Skeletal muscle tissue (tissue), 3 donors: ENCODE measurements at regions not wholly inside any gene's neighbourhood (a gene's known extent, or its start where the extent isn't known, plus 50 kb on each side); places are given as distances from the start of the nearest gene placed in this dataset.
A peak's percentile ranks its signal among the peaks of the same experiment; 100 is the strongest.

Experiments
- H3K27ac ChIP-seq: one replicate; pipeline ENCODE4 v1.7.0; 2013; ENCODE audit warnings: mild to moderate bottlenecking, low read depth, low read length, inconsistent platforms
- H3K27me3 ChIP-seq, 3 donors: one replicate each; pipeline ENCODE4 v1.7.0; 2013; ENCODE audit warnings: low read length in 3 of 3; ENCODE audit not compliant: control insufficient read depth in 3 of 3, insufficient read depth in 3 of 3
- H3K36me3 ChIP-seq, 3 donors: one replicate each; pipeline ENCODE4 v1.7.0; 2013; ENCODE audit warnings: low read length in 3 of 3; ENCODE audit not compliant: control insufficient read depth in 3 of 3, insufficient read depth in 3 of 3
- H3K4me1 ChIP-seq, 3 donors: one replicate each; pipeline ENCODE4 v1.7.0; 2013; ENCODE audit warnings: low read length in 3 of 3, mild to moderate bottlenecking in 3 of 3; ENCODE audit not compliant: control insufficient read depth in 3 of 3, insufficient read depth in 3 of 3
- H3K4me3 ChIP-seq, 3 donors: one replicate each; pipeline ENCODE4 v1.7.0; 2013; ENCODE audit warnings: low read length in 3 of 3
- H3K9ac ChIP-seq, 3 donors: one replicate each; pipeline ENCODE4 v1.7.0; 2013; ENCODE audit warnings: low read length in 3 of 3, mild to moderate bottlenecking in 3 of 3, moderate library complexity in 2 of 3, low read depth in 1 of 3
- H3K9me3 ChIP-seq, 3 donors: one replicate each; pipeline ENCODE4 v1.7.0; 2013; ENCODE audit warnings: low read length in 3 of 3; ENCODE audit not compliant: control insufficient read depth in 3 of 3
- donor health status: Osteomylitis.

GRCh38 chr12:41944216-41944615 is 200.5 kb downstream of the GXYLT1 start:
- H3K9ac ChIP-seq, result no peak overlapping the region
- H3K9me3 ChIP-seq, result peaks cover 0 to 3% (median 0%) of the 10 kb centered on the region in 3 donors
- H3K4me1 ChIP-seq, result no peaks in the 10 kb centered on the region
- H3K27ac ChIP-seq, result no peak overlapping the region
- H3K36me3 ChIP-seq, result no peaks in the 10 kb centered on the region
- H3K27me3 ChIP-seq, result no peaks in the 10 kb centered on the region
- H3K4me3 ChIP-seq, result no peak overlapping the region

GRCh38 chr12:41943671-41944070 is 201.0 kb downstream of the GXYLT1 start:
- Histone ChIP-seq H3K27ac (no peak overlapping the region), H3K4me1 (no peaks in the 10 kb centered on the region), H3K9ac (no peak overlapping the region), H3K27me3 (no peaks in the 10 kb centered on the region), H3K4me3 (no peak overlapping the region), H3K36me3 (no peaks in the 10 kb centered on the region), H3K9me3 (peaks cover 0 to 3% (median 0%) of the 10 kb centered on the region in 3 donors)

GRCh38 chr12:41942354-41942753 is 202.3 kb downstream of the GXYLT1 start:
- H3K36me3 ChIP-seq, result no peaks in the 10 kb centered on the region
- no peak overlapping the region for H3K27ac ChIP-seq
- H3K27me3 ChIP-seq, result no peaks in the 10 kb centered on the region
- H3K4me1 ChIP-seq, result no peaks in the 10 kb centered on the region
- no peak overlapping the region for H3K9ac ChIP-seq
- H3K4me3 ChIP-seq, result no peak overlapping the region
- H3K9me3 ChIP-seq, result peaks cover 0 to 3% (median 0%) of the 10 kb centered on the region in 3 donors

- no peak overlapping the region for H3K27ac ChIP-seq
- no peaks in the 10 kb centered on the region for H3K36me3 ChIP-seq
- H3K27me3 ChIP-seq, result no peaks in the 10 kb centered on the region
- H3K9ac ChIP-seq, result no peak overlapping the region
- H3K4me3 ChIP-seq, result no peak overlapping the region
- H3K9me3 ChIP-seq, result no peaks in the 10 kb centered on the region
- no peaks in the 10 kb centered on the region for H3K4me1 ChIP-seq
These were observed 203.6 kb downstream of the GXYLT1 start for GRCh38 chr12:41941079-41941478.

GRCh38 chr12:41940571-41940970 is 204.1 kb downstream of the GXYLT1 start:
- H3K27ac ChIP-seq, result no peak overlapping the region
- no peak overlapping the region for H3K9ac ChIP-seq
- H3K27me3 ChIP-seq, result no peaks in the 10 kb centered on the region

GRCh38 chr12:41936333-41936732 is 208.3 kb downstream of the GXYLT1 start:
- Histone ChIP-seq H3K27ac (no peak overlapping the region), H3K4me1 (peaks cover 0 to 3% (median 0%) of the 10 kb centered on the region in 3 donors)

More at GRCh38 chr12:41940571-41940970, 204.1 kb downstream of the GXYLT1 start:
- no peaks in the 10 kb centered on the region for H3K9me3 ChIP-seq
- H3K36me3 ChIP-seq, result no peaks in the 10 kb centered on the region
- no peak overlapping the region for H3K4me3 ChIP-seq
- H3K4me1 ChIP-seq, result no peaks in the 10 kb centered on the region

GRCh38 chr12:41935911-41936310 is 208.8 kb downstream of the GXYLT1 start:
- H3K4me3 ChIP-seq, result no peak overlapping the region

More at GRCh38 chr12:41936333-41936732, 208.3 kb downstream of the GXYLT1 start:
- Histone ChIP-seq H3K9me3 (no peaks in the 10 kb centered on the region), H3K36me3 (no peaks in the 10 kb centered on the region), H3K9ac (no peak overlapping the region), H3K4me3 (no peak overlapping the region), H3K27me3 (no peaks in the 10 kb centered on the region)

GRCh38 chr12:41932470-41932991 is 212.1 kb downstream of the GXYLT1 start:
- peak overlapping the region; percentile 69 to 75 (median 75) for H3K4me3 ChIP-seq
- H3K27me3 ChIP-seq, result no peaks in the 10 kb centered on the region
- H3K9me3 ChIP-seq, result no peaks in the 10 kb centered on the region
- H3K36me3 ChIP-seq, result no peaks in the 10 kb centered on the region
- H3K9ac ChIP-seq, result peak overlapping the region; percentile 52 to 75 (median 61)
- peaks cover 0 to 3% (median 0%) of the 10 kb centered on the region in 3 donors for H3K4me1 ChIP-seq
- no peak overlapping the region for H3K27ac ChIP-seq

More at GRCh38 chr12:41935911-41936310, 208.8 kb downstream of the GXYLT1 start:
- Histone ChIP-seq H3K4me1 (peaks cover 0 to 3% (median 0%) of the 10 kb centered on the region in 3 donors), H3K27ac (no peak overlapping the region), H3K36me3 (no peaks in the 10 kb centered on the region), H3K9ac (no peak overlapping the region), H3K27me3 (no peaks in the 10 kb centered on the region), H3K9me3 (no peaks in the 10 kb centered on the region)

- Histone ChIP-seq H3K9me3 (no peaks in the 10 kb centered on the region), H3K4me3 (peak overlapping the region in 2 of 3 donors; percentile 42 to 45), H3K36me3 (no peaks in the 10 kb centered on the region), H3K27ac (no peak overlapping the region), H3K27me3 (no peaks in the 10 kb centered on the region), H3K9ac (peak overlapping the region in 1 of 3 donors; percentile 27), H3K4me1 (peaks cover 0 to 3% (median 0%) of the 10 kb centered on the region in 3 donors)
These were observed 213.7 kb downstream of the GXYLT1 start for GRCh38 chr12:41930866-41931437.

GRCh38 chr12:41924111-41924510 is 220.6 kb downstream of the GXYLT1 start:
- no peaks in the 10 kb centered on the region for H3K27me3 ChIP-seq
- no peak overlapping the region for H3K27ac ChIP-seq
- no peaks in the 10 kb centered on the region for H3K9me3 ChIP-seq
- H3K4me3 ChIP-seq, result no peak overlapping the region
- H3K36me3 ChIP-seq, result no peaks in the 10 kb centered on the region
- peaks cover 0 to 3% (median 2%) of the 10 kb centered on the region in 3 donors for H3K4me1 ChIP-seq
- no peak overlapping the region for H3K9ac ChIP-seq
